Activated CD8-positive, alpha-beta memory T cell treated with anti-CD3 and anti-CD28 coated beads, Interleukin-2, amount 10 ng/mL, durations not matched to agents 7 days and 5 days (primary cell): ENCODE measurements at regions not wholly inside any gene's neighbourhood (a gene's known extent, or its start where the extent isn't known, plus 50 kb on each side); places are given as distances from the start of the nearest gene placed in this dataset.
A peak's percentile ranks its signal among the peaks of the same experiment; 100 is the strongest.

Experiments used
- ATAC-seq: fragments of 150-1000 bp; cut with Tn5 transposase; one replicate; pipeline ENCODE4 v1.10.0; 2021; ENCODE audit warnings: moderate library complexity
- CTCF ChIA-PET: fragments of 350-600 bp; sonication (Branson Sonifier 250); formaldehyde crosslinking; loops from one replicate; lab custom pipeline; 2021; ENCODE audit warnings: antibody characterized with exemption; lab: Charles Lee
- DNase-seq: peaks from one replicate; pipeline ENCODE4 v3.0.0-alpha.2; 2020
- H3K27ac Mint-ChIP-seq: one replicate; pipeline ENCODE4 v1.8.0; 2021; ENCODE audit warnings: mild to moderate bottlenecking, mixed read lengths
- H3K27me3 Mint-ChIP-seq: one replicate; pipeline ENCODE4 v1.8.0; 2021; ENCODE audit warnings: mixed read lengths
- H3K36me3 Mint-ChIP-seq: one replicate; pipeline ENCODE4 v1.8.0; 2021; ENCODE audit warnings: mild to moderate bottlenecking, mixed read lengths
- H3K4me1 Mint-ChIP-seq: one replicate; pipeline ENCODE4 v1.8.0; 2021; ENCODE audit warnings: mixed read lengths
- H3K4me3 Mint-ChIP-seq: one replicate; pipeline ENCODE4 v1.8.0; 2021; ENCODE audit warnings: mild to moderate bottlenecking, moderate library complexity, mixed read lengths
- H3K9me3 Mint-ChIP-seq: one replicate; pipeline ENCODE4 v1.8.0; 2022; ENCODE audit warnings: low read depth, mixed read lengths

DNA sequence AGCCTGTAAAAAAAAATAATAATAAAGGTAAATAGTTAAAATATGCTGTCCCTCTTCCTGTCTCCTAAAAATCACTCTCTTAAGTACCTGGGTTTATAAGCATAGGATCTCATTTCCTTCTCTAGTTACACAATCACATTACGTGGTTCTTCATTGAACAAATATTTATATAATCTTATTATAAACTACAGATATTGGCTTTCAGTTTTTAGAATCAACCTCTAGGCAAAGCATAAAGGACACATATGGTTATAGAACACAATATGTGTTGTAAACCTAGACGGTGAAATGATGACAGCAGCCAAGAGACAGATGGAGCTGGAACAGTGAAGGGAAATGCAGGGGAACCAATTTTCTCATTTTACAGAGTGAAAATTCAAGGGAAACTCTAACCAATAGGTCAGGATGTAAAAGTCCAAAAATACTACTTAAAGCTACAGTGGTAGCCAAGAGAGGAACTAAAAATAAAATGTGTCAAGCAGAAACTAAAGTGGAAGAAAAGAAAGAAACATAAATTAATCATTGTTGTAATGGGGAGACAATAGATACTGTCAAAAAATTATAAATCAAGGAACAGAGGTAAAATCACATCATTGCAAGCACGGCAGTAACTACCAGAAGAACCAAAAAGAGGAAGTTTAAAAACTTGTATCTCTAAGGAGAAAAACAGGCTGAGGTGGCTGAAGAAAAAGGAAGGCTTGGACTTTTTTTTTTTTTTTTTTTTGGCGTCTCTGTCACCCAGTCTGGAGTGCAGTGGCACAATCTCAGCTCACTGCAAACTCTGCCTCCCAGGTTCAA, 82.8 kb upstream of the CDYL start:
- Mint-ChIP-seq H3K36me3 (peaks cover 2% of the 10 kb centered on the region), H3K4me1 (no peaks in the 10 kb centered on the region), H3K27ac (no peak overlapping the region), H3K4me3 (no peak overlapping the region), H3K9me3 (peaks cover 2% of the 10 kb centered on the region), H3K27me3 (peaks cover 5% of the 10 kb centered on the region)
- ATAC-seq: no peak
- DNase-seq: no peak
- CTCF ChIA-PET: no interaction called here

DNA sequence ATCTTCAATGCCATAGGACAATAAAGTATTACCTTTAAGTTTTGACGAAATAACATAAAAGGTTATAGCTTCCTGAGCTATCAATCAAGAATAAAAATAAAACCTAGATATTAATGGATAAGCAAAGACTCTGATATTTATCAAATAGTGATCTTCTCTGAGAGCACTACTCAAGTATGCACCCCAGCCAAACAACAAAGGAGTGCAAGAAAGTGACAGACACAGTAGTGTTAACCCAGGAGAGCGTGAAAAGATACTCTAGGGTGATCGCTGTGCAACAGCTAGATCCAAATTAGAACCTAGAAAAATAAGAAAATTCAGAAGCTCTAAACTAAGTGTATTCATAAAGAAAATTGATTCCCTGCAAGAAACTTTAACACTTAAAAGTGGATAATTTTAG, 83.5 kb upstream of the CDYL start:
- CTCF ChIA-PET: no interaction called here
- Mint-ChIP-seq H3K4me1 (no peaks in the 10 kb centered on the region), H3K4me3 (no peak overlapping the region), H3K27ac (no peak overlapping the region), H3K9me3 (peaks cover 2% of the 10 kb centered on the region), H3K27me3 (peaks cover 5% of the 10 kb centered on the region), H3K36me3 (peaks cover 2% of the 10 kb centered on the region)
- ATAC-seq: no peak
- no peak for DNase-seq

GRCh38 chr6:4687989-4688947, 87.9 kb upstream of the CDYL start:
- Mint-ChIP-seq H3K36me3 (peaks cover under 1% of the 10 kb centered on the region), H3K9me3 (peaks cover 2% of the 10 kb centered on the region), H3K4me3 (no peak overlapping the region), H3K4me1 (no peaks in the 10 kb centered on the region), H3K27ac (no peak overlapping the region), H3K27me3 (peaks cover 4% of the 10 kb centered on the region)
- no peak for DNase-seq
- CTCF ChIA-PET: no interaction called here
- ATAC-seq: no peak

- ATAC-seq (no peak), DNase-seq (no peak)
- H3K4me3 Mint-ChIP-seq: no peak overlapping the region
- CTCF ChIA-PET: no interaction called here
- peaks cover 8% of the 10 kb centered on the region for H3K27me3 Mint-ChIP-seq
- no peak overlapping the region for H3K27ac Mint-ChIP-seq
- H3K4me1 Mint-ChIP-seq: no peaks in the 10 kb centered on the region
- H3K9me3 Mint-ChIP-seq: peaks cover 2% of the 10 kb centered on the region
- H3K36me3 Mint-ChIP-seq: no peaks in the 10 kb centered on the region
Measured at GRCh38 chr6:4687656-4687988, 88.6 kb upstream of the CDYL start.

DNA sequence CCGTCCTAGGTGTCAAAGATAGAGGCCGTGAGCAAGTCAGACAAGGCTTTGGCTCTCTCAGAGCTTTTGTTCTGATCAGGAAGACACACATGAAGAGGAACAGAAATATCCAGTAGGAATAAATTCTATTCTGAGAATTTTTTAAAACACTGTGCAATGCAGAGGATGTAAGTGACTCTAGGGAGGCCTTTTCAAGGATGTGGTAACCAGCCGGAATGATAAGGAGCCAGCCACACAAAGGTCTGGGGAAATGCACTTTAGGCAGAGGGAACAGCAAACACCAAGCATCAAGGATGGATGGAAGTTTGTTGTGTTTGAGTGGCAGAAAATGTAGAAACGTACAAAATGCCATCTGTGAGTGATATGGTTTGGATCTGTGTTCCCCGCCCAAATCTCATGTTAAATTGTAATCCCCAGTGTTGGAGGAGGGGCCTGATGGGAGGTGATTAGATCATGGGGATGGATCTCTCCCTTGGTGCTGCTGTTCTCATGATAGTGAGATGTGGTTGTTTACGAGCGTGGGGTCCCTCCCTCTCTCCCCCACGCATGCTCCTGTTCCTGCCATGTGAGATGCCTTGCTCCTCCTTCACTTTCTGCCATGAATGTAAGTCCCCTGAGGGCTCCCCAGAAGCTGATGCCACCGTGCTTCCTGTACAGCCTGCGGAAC, 93.6 kb upstream of the CDYL start:
- H3K4me3 Mint-ChIP-seq: no peak overlapping the region
- H3K9me3 Mint-ChIP-seq: no peaks in the 10 kb centered on the region
- H3K27ac Mint-ChIP-seq: peak overlapping the region; percentile 2
- H3K36me3 Mint-ChIP-seq: no peaks in the 10 kb centered on the region
- no peaks in the 10 kb centered on the region for H3K4me1 Mint-ChIP-seq
- ATAC-seq (no peak), DNase-seq (no peak)
- peaks cover 17% of the 10 kb centered on the region for H3K27me3 Mint-ChIP-seq
- CTCF ChIA-PET: no interaction called here

DNA sequence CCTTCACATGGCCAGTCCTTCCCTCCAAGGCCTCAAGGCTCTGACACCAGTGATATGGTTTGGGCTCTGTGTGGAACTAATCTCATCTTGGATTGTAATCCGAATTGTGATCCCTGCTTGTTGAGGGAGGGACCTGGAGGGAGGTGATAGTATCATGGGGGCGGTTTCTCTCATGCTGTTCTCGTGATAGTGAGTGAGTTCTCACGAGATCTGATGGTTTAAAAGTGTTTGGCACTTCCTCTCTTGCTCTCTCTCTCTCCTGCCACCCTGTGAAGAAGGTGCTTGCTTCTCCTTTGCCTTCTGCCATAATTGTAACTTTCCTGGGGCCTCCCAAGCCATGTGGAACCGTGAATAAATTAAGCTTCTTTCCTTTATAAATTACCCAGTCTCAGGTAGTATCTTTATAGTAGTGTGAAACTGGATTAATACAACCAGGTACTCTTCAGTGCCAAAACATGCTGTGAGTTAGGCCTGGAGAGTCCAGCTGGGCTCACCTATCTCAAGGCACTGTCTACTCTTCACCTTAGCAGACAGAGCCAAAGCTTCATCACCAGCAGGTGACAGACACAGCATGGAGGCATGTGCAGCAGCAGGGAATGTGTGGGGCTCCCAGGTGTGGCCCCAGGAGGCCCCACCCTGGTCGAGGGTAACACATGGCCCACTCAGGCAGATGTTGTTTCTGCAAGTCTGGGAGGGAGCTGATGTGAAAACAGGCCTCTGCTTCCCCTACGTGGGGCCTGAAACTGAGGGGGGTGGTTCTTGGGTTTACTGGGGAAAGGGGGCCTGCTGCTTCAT, 97.5 kb upstream of the CDYL start:
- no peak overlapping the region for H3K27ac Mint-ChIP-seq
- peaks cover 14% of the 10 kb centered on the region for H3K27me3 Mint-ChIP-seq
- H3K4me1 Mint-ChIP-seq: no peaks in the 10 kb centered on the region
- CTCF ChIA-PET: no interaction called here
- no peak for ATAC-seq
- no peak for DNase-seq
- H3K36me3 Mint-ChIP-seq: no peaks in the 10 kb centered on the region
- H3K9me3 Mint-ChIP-seq: no peaks in the 10 kb centered on the region
- no peak overlapping the region for H3K4me3 Mint-ChIP-seq

GRCh38 chr6:4677751-4678065, 98.5 kb upstream of the CDYL start:
- CTCF ChIA-PET: no interaction called here
- Mint-ChIP-seq H3K36me3 (no peaks in the 10 kb centered on the region), H3K27me3 (peaks cover 9% of the 10 kb centered on the region), H3K4me1 (no peaks in the 10 kb centered on the region), H3K27ac (no peak overlapping the region), H3K9me3 (no peaks in the 10 kb centered on the region), H3K4me3 (no peak overlapping the region)
- ATAC-seq (no peak), DNase-seq (no peak)

DNA sequence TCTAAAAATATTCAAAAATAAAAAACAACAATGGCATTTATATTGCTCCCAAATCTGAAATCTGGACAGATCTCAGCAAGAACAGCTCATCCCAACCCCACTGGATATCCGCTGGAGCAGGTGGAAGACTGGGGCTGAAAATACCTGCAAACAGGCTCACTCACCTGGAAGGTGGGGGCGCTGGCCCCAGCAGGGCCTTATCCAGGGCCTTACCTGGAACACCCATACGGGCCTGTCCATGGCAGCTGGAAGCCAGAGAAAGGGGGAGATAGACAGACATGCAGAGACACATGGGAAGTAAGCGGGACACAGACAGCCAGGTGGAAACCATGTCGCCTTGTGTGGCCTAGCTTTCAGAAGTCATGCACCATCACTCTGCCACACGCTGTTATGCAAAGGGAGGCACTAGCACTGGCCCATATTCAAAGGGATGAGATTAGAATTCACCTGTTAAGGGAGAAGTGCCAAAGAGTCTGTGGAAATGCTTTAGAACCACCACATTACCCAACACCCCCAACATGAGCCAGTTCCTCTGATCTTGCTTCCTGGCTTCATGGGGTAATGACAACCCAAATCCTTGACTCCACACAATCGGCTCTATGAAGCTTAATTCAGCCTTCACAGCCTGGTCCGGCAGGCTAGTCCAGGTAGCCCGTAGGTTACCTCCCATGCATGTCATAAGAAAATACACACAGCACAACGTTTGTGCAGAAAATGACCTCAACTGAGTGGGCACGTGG, 99.0 kb upstream of the CDYL start:
- Mint-ChIP-seq H3K4me3 (no peak overlapping the region), H3K27ac (no peak overlapping the region), H3K4me1 (no peaks in the 10 kb centered on the region), H3K9me3 (no peaks in the 10 kb centered on the region), H3K36me3 (no peaks in the 10 kb centered on the region), H3K27me3 (peaks cover 6% of the 10 kb centered on the region)
- DNase-seq (no peak), ATAC-seq (no peak)
- CTCF ChIA-PET: no interaction called here

DNA sequence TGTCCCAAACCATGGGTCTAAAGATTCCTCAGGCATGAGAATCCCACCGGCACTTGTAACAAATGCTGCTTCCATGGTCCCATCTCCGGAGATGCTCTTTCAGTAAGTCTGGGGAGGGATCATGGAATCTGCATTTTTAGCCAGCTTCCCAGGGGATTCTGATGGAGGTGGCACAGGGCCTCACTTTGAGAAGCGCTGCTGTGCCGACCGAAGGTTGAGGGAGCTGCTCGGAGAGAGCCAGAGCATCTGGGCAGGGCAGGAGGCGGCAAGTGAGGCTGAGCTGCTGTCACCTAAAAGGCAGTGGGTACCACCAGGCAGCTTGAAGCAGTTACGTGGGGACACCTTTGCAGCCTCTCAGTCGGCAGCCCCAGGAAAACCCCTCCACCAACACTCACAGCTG, 100.2 kb upstream of the CDYL start:
- Mint-ChIP-seq H3K9me3 (no peaks in the 10 kb centered on the region), H3K27ac (no peak overlapping the region)
- CTCF ChIA-PET: no interaction called here

DNA sequence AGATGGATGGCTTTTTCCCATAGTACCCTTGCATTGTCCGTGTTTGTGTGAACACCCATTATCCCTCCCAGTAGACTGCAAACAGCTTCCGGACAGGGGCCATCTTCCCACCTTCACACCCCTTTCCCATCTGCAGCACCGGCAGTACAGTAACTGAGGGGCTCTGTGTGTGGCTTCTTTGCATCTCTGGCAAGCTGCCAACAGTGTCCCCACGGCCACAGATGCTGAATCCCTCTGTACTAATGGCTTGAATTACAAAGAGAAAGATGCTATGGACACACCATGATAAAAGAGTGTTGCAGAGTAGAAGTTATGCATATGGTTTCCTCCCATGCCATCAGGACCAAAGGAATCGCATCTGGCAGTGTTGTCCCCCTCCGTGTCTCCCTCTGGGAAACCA, 101.1 kb upstream of the CDYL start:
- Mint-ChIP-seq H3K27ac (no peak overlapping the region), H3K9me3 (no peaks in the 10 kb centered on the region), H3K4me3 (no peak overlapping the region), H3K27me3 (no peaks in the 10 kb centered on the region), H3K4me1 (no peaks in the 10 kb centered on the region), H3K36me3 (no peaks in the 10 kb centered on the region)
- CTCF ChIA-PET: no interaction called here
- no peak for ATAC-seq
- DNase-seq: no peak

More for the DNA sequence above, 100.2 kb upstream of the CDYL start:
- Mint-ChIP-seq H3K27me3 (no peaks in the 10 kb centered on the region), H3K36me3 (no peaks in the 10 kb centered on the region), H3K4me1 (no peaks in the 10 kb centered on the region), H3K4me3 (no peak overlapping the region)
- DNase-seq (no peak), ATAC-seq (no peak)

DNA sequence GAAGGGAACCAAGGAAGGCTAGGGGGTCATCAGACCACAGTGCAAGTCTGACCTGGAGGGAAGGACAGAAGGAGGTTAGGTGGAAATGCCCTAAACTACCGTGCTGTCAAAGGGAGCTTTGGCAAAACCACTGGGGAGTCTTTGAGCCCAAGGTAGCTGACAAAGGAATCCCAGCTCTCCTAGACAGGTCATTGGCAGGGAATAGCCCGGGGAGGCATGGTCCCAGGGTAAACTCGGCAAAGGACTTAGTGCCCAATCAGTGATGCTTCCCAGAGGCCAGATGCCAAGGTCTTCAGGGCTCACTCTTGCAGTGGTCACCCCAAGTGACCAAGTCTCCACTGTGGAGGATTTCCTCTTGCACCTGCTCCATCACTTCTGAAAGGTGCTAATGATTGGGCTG, 102.3 kb upstream of the CDYL start:
- Mint-ChIP-seq H3K27me3 (no peaks in the 10 kb centered on the region), H3K9me3 (no peaks in the 10 kb centered on the region), H3K36me3 (no peaks in the 10 kb centered on the region), H3K27ac (no peak overlapping the region), H3K4me3 (no peak overlapping the region), H3K4me1 (no peaks in the 10 kb centered on the region)
- CTCF ChIA-PET: no interaction called here
- DNase-seq: no peak
- ATAC-seq: no peak

DNA sequence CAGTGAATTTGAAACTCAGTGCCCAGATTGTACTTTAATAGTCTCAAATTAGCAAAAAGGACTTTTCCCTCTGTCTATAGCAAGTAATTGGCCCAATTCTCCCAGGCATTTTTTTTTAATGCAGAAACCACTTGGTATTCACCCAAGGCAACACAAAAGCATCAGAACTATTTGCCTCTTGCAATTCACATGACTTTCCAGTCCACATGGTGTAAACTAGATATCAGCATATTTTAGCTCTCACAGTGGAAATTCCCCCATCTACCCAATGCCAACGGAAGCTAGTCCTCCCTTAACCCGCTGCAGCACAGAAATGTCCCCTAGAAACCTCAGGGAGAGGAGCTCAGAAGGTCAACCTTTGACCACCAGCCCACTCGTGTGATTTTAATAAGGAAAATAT, 103.4 kb upstream of the CDYL start:
- no peaks in the 10 kb centered on the region for H3K4me1 Mint-ChIP-seq
- H3K36me3 Mint-ChIP-seq: no peaks in the 10 kb centered on the region
- DNase-seq: no peak
- CTCF ChIA-PET: no interaction called here
- H3K27me3 Mint-ChIP-seq: no peaks in the 10 kb centered on the region
- H3K9me3 Mint-ChIP-seq: no peaks in the 10 kb centered on the region
- no peak for ATAC-seq
- H3K27ac Mint-ChIP-seq: no peak overlapping the region
- H3K4me3 Mint-ChIP-seq: no peak overlapping the region
